Amygdala (tissue), 56 donors: ENCODE measurements at regions not wholly inside any gene's neighbourhood (a gene's known extent, or its start where the extent isn't known, plus 50 kb on each side); places are given as distances from the start of the nearest gene placed in this dataset.

Experiments
- DNase-seq, 56 donors: peaks; one replicate each; lab custom pipeline; 2025; lab: John Stamatoyannopoulos, UW

GRCh38 chr6:121020656-121021055 is 313.6 kb downstream of the TBC1D32 start:
- DNase-seq, result no peak

- DNase-seq, result no peak
These were observed 325.7 kb downstream of the TBC1D32 start for GRCh38 chr6:121008553-121008952.

GRCh38 chr6:121006024-121006423 is 328.3 kb downstream of the TBC1D32 start:
- no peak for DNase-seq

- DNase-seq, result no peak
These were observed 333.9 kb downstream of the TBC1D32 start for GRCh38 chr6:121000381-121000780.

- DNase-seq, result no peak
These were observed 337.9 kb downstream of the TBC1D32 start for GRCh38 chr6:120996340-120996739.

GRCh38 chr6:120994573-120994967 is 339.7 kb downstream of the TBC1D32 start:
- no peak for DNase-seq

- DNase-seq, result no peak
These were observed 340.2 kb downstream of the TBC1D32 start for GRCh38 chr6:120993929-120994572.

- DNase-seq, result no peak
These were observed 342.0 kb downstream of the TBC1D32 start for GRCh38 chr6:120992257-120992656.

- DNase-seq, result no peak
These were observed 343.4 kb downstream of the TBC1D32 start for GRCh38 chr6:120990866-120991265.

GRCh38 chr6:120981835-120982234 is 352.4 kb downstream of the TBC1D32 start:
- DNase-seq, result no peak

GRCh38 chr6:120966321-120966720 is 368.0 kb downstream of the TBC1D32 start:
- no peak for DNase-seq

GRCh38 chr6:120965814-120966213 is 368.5 kb downstream of the TBC1D32 start:
- DNase-seq, result no peak

GRCh38 chr6:120960761-120961160 is 373.5 kb downstream of the TBC1D32 start:
- DNase-seq, result no peak

GRCh38 chr6:120954111-120954510 is 380.2 kb downstream of the TBC1D32 start:
- DNase-seq, result no peak

GRCh38 chr6:120951258-120951657 is 383.0 kb downstream of the TBC1D32 start:
- DNase-seq, result no peak

- no peak for DNase-seq
These were observed 387.2 kb downstream of the TBC1D32 start for GRCh38 chr6:120947111-120947510.

GRCh38 chr6:120945905-120946594 is 388.2 kb downstream of the TBC1D32 start:
- DNase-seq, result no peak

- no peak for DNase-seq
These were observed 395.3 kb downstream of the TBC1D32 start for GRCh38 chr6:120938876-120939472.

GRCh38 chr6:120938164-120938875 is 396.0 kb downstream of the TBC1D32 start:
- DNase-seq, result no peak

GRCh38 chr6:120935908-120936307 is 398.4 kb downstream of the TBC1D32 start:
- no peak for DNase-seq

- DNase-seq, result no peak
These were observed 399.3 kb downstream of the TBC1D32 start for GRCh38 chr6:120935016-120935415.
